ENCODE measurements at regions not wholly inside any gene's neighbourhood (a gene's known extent, or its start where the extent isn't known, plus 50 kb on each side); places are given as distances from the start of the nearest gene placed in this dataset.

DNA sequence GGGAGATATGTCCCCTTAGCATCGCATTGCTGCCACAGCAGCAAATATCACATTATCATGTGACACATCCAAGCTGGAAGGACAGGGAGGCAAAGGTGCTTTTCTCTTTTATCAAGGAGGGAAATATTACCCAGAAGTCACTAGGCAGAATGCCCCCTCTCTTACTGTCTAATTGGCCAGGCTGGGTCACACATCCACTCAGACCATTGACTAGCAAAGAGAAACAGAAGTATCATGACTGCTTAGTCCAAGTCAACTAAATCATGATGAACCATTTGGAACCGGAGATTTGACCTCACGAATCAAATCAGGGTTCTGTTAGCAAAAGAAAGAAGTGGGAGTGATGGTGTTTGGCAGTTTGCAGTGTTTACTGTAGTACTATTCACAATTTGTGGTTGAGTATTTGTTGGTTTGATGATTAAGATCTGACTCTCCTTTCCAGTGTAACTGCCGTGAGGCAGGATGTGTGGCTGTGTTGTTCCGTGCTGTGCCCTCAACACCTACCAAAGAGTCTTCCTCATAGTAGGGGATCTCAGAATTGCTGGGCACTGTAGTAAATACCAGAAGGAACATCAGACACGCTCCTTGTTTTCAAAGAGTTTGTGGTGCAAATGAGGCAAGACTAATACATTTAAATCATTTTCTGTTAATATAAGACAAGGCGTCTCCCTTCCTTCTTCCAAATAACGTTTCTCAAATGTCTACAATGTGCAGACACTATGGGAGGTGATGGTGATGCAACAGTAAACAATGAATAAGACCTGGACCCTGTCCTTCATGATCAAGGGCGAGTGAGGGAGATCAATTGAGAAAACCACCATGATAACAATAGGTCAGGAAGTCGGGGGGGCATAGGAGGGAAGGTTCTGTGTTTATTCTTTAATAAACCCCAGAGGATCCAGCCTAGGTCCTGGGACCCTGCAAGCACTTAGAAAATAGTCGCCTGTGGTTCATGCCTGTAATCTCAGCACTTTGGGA, 194.4 kb upstream of the CRY1 start:
- H3K27ac ChIP-seq = peak overlapping the region; percentile 72
- no peak for TF ChIP-seq ZFX (IDR thresholded peaks at IDR 0.05)
- TF ChIP-seq, protein P1, sequence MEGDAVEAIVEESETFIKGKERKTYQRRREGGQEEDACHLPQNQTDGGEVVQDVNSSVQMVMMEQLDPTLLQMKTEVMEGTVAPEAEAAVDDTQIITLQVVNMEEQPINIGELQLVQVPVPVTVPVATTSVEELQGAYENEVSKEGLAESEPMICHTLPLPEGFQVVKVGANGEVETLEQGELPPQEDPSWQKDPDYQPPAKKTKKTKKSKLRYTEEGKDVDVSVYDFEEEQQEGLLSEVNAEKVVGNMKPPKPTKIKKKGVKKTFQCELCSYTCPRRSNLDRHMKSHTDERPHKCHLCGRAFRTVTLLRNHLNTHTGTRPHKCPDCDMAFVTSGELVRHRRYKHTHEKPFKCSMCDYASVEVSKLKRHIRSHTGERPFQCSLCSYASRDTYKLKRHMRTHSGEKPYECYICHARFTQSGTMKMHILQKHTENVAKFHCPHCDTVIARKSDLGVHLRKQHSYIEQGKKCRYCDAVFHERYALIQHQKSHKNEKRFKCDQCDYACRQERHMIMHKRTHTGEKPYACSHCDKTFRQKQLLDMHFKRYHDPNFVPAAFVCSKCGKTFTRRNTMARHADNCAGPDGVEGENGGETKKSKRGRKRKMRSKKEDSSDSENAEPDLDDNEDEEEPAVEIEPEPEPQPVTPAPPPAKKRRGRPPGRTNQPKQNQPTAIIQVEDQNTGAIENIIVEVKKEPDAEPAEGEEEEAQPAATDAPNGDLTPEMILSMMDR (conservative IDR thresholded peaks at IDR 0.05) = no peak

DNA sequence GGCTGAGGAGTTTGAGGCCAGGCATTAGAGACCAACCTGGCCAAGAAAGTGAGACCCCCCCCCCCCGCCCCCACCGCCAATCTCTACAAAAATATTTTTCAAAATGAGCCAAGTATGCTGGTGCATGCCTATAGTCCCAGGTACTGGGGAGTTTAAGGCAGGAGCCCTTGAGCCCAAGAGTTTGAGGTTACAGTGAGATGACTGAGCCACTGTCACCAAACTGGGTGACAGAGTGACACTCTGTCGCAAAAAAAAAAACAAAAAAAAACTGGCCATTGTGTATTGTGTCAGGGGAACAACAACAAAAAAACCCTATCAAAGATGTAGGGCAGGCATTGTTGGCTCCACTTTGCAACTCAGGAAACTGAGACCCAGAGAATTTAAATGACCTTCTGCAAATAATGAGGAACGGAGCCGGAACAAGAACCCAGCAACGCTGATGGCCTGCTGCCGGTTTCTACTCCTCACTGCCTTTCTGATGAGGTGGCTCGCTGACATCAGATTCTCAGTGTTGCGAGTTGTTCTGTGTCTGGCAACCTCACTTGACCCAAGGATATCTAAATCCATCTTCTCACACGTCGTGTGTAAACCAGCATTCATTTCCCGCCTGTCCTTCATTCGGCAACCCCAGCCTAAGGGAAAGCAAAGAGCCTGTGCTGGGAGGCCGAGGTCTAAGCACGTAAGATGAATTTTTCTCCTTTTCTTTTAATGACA, 195.2 kb upstream of the CRY1 start:
- TF ChIP-seq, protein P1 (conservative IDR thresholded peaks at IDR 0.05) = no peak
- TF ChIP-seq ZFX (IDR thresholded peaks at IDR 0.05) = no peak
- peak overlapping the region; percentile 72 for H3K27ac ChIP-seq

DNA sequence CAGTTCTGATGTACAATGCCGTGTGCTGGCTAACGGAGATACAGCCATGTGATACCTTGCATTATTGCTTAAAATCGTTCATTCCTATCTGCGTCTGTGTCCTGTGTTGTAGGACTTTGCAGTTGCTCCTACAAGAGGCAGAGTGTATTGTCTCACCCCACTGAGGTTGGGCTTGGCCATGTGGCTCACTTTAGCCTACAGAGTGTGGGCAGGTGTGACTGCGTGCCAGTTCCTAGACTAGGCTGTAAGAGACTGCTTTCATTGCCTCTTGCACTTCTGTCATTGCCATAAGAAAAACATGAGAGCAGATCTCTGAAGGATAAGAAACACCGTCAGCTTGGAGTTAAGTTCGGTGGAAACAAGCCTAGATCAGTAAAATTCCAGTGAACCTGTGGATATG, 197.7 kb upstream of the CRY1 start:
- TF ChIP-seq ZFX (IDR thresholded peaks at IDR 0.05) = no peak
- TF ChIP-seq, protein P1 (conservative IDR thresholded peaks at IDR 0.05) = no peak
- H3K27ac ChIP-seq = no peak overlapping the region

DNA sequence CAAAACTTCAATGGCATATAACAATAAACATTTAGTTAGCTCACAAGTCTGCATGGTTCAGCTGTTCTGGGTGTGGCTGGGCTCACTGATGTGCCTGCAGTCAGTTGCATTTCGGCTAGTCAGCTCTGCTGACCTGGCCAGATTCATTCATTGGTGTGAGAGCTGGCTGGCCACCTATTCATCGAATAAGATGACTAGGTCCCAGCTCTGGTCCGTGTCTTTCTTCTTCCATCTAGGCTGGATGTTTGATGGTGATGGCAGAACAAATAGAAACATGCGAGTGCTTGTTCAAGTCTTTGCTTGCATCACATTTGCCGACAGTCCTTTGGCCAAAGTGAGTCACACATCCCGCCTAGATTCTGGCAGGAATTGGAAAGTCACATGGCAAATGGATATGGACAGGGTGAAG, 203.3 kb upstream of the CRY1 start:
- no peak for TF ChIP-seq ZFX (IDR thresholded peaks at IDR 0.05)
- TF ChIP-seq, protein P1 (conservative IDR thresholded peaks at IDR 0.05) = no peak

DNA sequence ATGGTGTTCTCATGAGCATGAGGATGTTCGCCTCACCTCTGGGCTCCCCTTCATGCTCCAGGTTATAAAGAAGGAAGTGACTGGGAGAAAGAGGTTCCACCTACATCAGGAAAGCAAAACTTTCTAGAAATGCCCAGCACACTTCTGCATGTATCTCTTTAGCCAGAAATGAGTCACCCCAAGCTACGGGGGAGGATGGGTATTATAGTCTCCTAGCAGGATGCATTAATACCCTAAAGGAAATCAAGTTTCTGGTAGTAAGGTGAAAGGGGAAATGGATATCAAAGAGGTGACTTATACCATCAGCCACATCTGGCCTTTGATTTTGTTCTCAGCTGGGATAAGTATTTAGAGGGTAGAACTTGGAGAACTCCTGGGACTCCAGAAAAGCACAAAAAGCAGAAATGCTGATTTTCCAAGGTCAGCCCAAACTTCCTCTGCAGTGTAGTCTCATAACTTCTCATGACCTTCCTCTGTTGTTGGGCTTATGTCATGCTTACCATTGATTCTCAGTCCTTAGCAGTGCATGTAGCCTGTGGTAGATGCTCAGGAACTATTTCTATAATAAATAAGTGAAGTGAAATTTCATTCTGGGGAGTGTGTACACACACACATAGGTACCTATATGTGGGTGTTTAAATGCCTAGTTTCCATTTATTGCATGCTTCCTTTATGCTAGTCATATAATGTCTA, 209.4 kb upstream of the CRY1 start:
- no peak overlapping the region for H3K27ac ChIP-seq
- TF ChIP-seq, protein P1 (conservative IDR thresholded peaks at IDR 0.05) = no peak

More for the DNA sequence above, 203.3 kb upstream of the CRY1 start:
- H3K27ac ChIP-seq = no peak overlapping the region

DNA sequence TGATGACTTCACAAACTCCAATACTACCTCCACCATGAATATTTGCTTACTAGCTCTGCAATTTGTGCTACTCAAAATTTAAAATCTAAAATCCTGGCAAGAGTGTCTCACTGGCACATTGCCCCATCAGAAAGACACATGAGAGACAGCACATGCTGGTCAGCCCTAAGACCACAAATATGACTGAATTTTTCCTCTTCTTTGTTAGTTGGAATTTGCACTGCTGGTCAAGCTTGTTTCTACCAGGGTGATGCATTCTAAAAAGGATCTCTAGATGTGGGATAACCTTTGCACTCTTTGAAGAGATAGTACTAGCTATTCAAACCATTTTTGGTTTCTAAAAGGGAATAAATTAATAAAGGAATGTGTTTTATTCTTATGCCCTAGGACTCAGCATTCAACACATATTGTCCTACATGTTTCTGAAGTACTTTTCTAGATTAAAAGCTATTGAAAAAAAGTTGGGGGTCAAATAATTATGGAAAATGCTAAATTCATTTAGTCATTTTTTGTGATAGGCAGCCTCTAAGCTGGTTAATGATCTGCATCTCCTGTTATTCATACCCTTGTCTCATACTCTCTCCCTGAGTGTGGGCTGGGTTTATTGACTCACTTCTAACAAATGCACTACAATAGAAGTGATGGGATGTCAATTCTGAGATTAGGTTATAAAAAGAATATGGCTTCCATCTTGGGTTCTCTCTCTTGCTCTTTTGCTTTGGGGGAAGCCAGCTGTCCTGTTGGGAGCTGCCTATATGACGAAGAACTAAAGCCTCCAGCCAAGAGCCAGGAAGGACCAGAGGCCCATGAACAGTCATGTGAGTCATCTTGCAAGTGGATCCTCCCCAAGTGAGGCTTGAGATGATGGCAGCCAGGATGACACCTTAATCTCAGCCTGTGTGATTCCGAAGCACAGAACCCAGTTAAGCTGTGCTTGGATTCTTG, 211.5 kb upstream of the CRY1 start:
- no peak overlapping the region for H3K27ac ChIP-seq
- TF ChIP-seq, protein P1 (conservative IDR thresholded peaks at IDR 0.05) = no peak
- TF ChIP-seq ZFX (IDR thresholded peaks at IDR 0.05) = no peak
